ENCODE measurements at regions not wholly inside any gene's neighbourhood (a gene's known extent, or its start where the extent isn't known, plus 50 kb on each side); places are given as distances from the start of the nearest gene placed in this dataset.

DNA sequence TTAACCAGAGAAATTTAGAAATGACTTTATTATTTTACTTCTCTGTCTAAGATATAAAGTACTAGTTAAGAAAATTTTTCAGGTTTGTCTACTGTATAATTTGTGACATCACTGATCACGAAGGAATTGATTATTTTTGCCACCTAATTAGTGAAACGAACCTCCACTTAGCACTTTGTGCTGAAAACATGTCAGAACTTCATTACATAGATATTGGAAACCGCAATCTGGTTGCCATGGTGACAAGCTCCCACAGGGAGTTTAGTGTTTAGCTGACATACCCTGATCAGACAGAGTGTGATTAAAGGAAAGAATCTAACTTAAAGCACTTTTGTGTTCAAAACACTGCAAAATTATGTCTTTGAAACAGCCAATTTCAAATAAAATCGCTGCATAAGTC lies 668.4 kb upstream of the CCNG1 start:
- no peak overlapping the region for H3K4me3 ChIP-seq (ENCODE audit: low read depth, low read length)
- TF ChIP-seq CTCF (IDR thresholded peaks at IDR 0.05; ENCODE audit: insufficient read depth, low read length) = no peak
- DNase-seq (ENCODE audit: low read depth) = no peak

GRCh38 chr5:162785673-162786072 lies 651.7 kb upstream of the CCNG1 start:
- H3K4me3 ChIP-seq (ENCODE audit: low read depth, low read length) = no peak overlapping the region
- no peak for TF ChIP-seq CTCF (IDR thresholded peaks at IDR 0.05; ENCODE audit: insufficient read depth, low read length)
- no peak for DNase-seq (ENCODE audit: low read depth)

DNA sequence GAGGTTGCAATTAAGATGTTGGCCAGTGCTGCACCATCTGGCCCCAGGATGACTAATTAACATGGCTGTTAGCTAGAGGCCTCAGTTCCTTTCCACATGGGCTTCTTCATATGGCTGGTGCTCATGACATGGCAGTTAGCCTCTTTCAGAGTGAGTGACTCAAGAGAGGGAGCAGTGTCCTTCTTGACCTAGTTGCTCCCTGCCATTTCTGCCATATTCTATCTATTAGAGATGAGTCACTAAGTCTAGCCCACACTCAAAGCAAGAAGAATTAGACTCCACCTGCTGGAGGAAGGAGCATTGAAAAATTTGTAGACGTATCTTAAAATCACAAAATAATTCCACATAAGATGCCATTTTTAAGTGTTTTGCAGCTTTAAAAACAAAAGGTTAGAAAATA lies 651.2 kb upstream of the CCNG1 start:
- H3K4me3 ChIP-seq (ENCODE audit: low read depth, low read length) = no peak overlapping the region
- DNase-seq (ENCODE audit: low read depth) = no peak
- no peak for TF ChIP-seq CTCF (IDR thresholded peaks at IDR 0.05; ENCODE audit: insufficient read depth, low read length)

- H3K4me3 ChIP-seq (ENCODE audit: low read depth, low read length) = no peak overlapping the region
- no peak for DNase-seq (ENCODE audit: low read depth)
- no peak for TF ChIP-seq CTCF (IDR thresholded peaks at IDR 0.05; ENCODE audit: insufficient read depth, low read length)
Measured at GRCh38 chr5:162796507-162796906, 640.9 kb upstream of the CCNG1 start.

DNA sequence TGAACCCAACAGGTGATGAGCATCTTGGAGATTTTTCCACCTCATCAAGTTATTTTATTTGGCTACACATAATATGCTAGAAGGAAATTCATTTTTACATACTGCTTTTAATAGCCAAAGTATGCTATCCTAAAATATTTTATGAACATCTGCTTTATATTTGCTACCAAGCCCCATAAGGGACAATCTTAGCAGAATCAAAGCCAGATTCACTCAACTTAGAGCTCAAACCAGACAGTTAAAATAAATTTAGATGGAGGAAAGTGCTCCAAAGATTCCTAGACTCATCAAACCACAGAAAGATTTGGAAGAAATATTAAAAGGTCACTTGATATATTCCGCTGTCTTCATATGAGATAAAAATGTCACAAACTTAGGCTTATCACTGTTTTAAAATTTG lies 637.1 kb upstream of the CCNG1 start:
- no peak overlapping the region for H3K4me3 ChIP-seq (ENCODE audit: low read depth, low read length)
- DNase-seq (ENCODE audit: low read depth) = no peak
- no peak for TF ChIP-seq CTCF (IDR thresholded peaks at IDR 0.05; ENCODE audit: insufficient read depth, low read length)

- no peak overlapping the region for H3K4me3 ChIP-seq (ENCODE audit: low read depth, low read length)
- no peak for DNase-seq (ENCODE audit: low read depth)
- no peak for TF ChIP-seq CTCF (IDR thresholded peaks at IDR 0.05; ENCODE audit: insufficient read depth, low read length)
Measured at GRCh38 chr5:162801235-162801634, 636.2 kb upstream of the CCNG1 start.

DNA sequence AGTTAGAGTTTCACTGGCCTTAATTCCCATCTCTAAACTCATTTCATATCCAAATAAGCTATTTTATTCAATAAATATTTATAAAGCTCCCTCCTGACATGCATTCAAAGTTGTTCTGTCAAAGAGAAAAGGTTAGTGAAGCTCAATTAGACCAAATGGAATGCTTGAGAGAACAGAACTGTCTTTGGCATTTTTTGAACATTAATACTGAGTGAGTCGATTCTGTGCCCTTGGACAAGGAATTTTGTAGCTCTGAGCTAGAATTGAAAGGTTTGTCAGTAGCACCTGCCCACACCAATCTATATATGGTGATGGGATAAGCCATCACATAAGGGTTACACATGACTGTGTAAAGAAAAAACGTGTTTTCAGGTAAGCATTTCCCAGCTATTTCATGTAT lies 631.2 kb upstream of the CCNG1 start:
- DNase-seq (ENCODE audit: low read depth) = no peak
- no peak overlapping the region for H3K4me3 ChIP-seq (ENCODE audit: low read depth, low read length)
- no peak for TF ChIP-seq CTCF (IDR thresholded peaks at IDR 0.05; ENCODE audit: insufficient read depth, low read length)
